Left ventricle myocardium inferior (tissue), 1 donor: ENCODE measurements at regions not wholly inside any gene's neighbourhood (a gene's known extent, or its start where the extent isn't known, plus 50 kb on each side); places are given as distances from the start of the nearest gene placed in this dataset.
"Not testable (repeated sequence)": the region's sequence is repeated elsewhere in the genome, so short reads cannot be mapped to it uniquely, and the experiment has no call there.

ENCODE experiments used
- DNase-seq: peaks from one replicate; pipeline ENCODE4 v3.0.0-alpha.2; 2020
- H3K27ac ChIP-seq: fragments of 200-600 bp; replicated peaks from 2 replicates; pipeline ENCODE4 v1.8.0; 2021
- H3K27me3 ChIP-seq: fragments of 200-600 bp; 2 replicates; pipeline ENCODE4 v1.8.0; 2021; ENCODE audit warnings: low read depth
- H3K36me3 ChIP-seq: fragments of 200-600 bp; 2 replicates; pipeline ENCODE4 v1.8.0; 2021
- H3K4me1 ChIP-seq: fragments of 200-600 bp; 2 replicates; pipeline ENCODE4 v1.8.0; 2021
- H3K4me3 ChIP-seq: fragments of 200-600 bp; 2 replicates; pipeline ENCODE4 v1.8.0; 2021; ENCODE audit warnings: mild to moderate bottlenecking, moderate library complexity
- H3K9me3 ChIP-seq: fragments of 200-600 bp; replicated peaks from 2 replicates; pipeline ENCODE4 v1.8.0; 2021
- intact Hi-C: fragments of 100-400 bp; cut with micrococcal nuclease; formaldehyde crosslinking; loops from one replicate; pipeline ENCODE4 v1.11.0; 2022
- TF ChIP-seq, protein P1 (sequence below): fragments of 200-600 bp; IDR thresholded peaks from 2 replicates; pipeline ENCODE4 v1.8.0; 2021; ENCODE audit warnings: antibody characterized with exemption, mild to moderate bottlenecking, borderline replicate concordance
- donor health status: DM: no; HTN: yes; CAD: no; lungs with severe emphysema.

DNA sequence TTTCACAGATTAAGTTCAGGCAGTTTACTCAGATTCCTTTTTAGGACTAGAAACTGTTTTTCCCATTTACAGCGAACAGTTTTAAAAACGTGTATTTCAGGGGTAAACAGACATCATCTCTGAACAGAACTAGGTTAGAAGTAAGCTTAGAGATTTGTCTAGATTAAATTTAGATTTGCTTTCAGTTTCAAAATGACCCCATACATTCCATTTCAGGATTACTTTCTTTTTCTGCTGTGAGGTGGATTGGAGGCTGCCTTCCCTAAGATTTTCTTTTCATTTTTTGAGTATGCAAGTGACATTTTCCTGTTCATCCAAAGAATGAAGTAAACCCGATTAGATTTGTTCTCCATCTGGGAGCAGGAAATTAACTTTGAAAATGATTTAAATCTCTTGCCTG lies 747.2 kb downstream of the KHDRBS2 start:
- no peak for DNase-seq
- H3K36me3 ChIP-seq, result no peaks in the 10 kb centered on the region
- H3K9me3 ChIP-seq, result peaks cover 62% of the 10 kb centered on the region
- TF ChIP-seq, protein P1, sequence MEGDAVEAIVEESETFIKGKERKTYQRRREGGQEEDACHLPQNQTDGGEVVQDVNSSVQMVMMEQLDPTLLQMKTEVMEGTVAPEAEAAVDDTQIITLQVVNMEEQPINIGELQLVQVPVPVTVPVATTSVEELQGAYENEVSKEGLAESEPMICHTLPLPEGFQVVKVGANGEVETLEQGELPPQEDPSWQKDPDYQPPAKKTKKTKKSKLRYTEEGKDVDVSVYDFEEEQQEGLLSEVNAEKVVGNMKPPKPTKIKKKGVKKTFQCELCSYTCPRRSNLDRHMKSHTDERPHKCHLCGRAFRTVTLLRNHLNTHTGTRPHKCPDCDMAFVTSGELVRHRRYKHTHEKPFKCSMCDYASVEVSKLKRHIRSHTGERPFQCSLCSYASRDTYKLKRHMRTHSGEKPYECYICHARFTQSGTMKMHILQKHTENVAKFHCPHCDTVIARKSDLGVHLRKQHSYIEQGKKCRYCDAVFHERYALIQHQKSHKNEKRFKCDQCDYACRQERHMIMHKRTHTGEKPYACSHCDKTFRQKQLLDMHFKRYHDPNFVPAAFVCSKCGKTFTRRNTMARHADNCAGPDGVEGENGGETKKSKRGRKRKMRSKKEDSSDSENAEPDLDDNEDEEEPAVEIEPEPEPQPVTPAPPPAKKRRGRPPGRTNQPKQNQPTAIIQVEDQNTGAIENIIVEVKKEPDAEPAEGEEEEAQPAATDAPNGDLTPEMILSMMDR, result no peak
- intact Hi-C loops, result no loop called here
- H3K27ac ChIP-seq, result no peak overlapping the region
- H3K27me3 ChIP-seq, result no peaks in the 10 kb centered on the region
- H3K4me3 ChIP-seq, result no peak overlapping the region
- no peaks in the 10 kb centered on the region for H3K4me1 ChIP-seq

DNA sequence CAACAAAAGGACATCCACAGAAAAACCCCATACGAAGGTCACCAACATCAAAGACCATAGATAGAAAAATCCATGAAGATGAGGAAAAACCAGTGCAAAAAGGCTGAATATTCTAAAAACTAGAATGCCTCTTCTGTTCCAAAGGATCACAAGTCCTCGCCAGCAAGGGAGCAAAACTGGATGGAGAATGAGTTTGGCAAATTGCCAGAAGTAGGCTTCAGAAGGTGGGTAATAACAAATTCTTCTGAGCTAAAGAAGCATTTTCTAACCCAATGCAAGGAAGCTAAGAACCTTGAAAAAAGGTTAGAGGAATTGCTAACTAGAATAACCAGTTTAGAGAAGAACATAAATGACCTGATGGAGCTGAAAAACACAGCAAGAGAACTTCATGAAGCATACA lies 753.3 kb downstream of the KHDRBS2 start:
- H3K4me3 ChIP-seq, H3K4me1 ChIP-seq, DNase-seq, H3K27me3 ChIP-seq, H3K36me3 ChIP-seq, H3K27ac ChIP-seq, intact Hi-C loops: not testable (repeated sequence)
- H3K9me3 ChIP-seq, result peaks cover 70% of the 10 kb centered on the region
